ENCODE measurements at regions not wholly inside any gene's neighbourhood (a gene's known extent, or its start where the extent isn't known, plus 50 kb on each side); places are given as distances from the start of the nearest gene placed in this dataset.

DNA sequence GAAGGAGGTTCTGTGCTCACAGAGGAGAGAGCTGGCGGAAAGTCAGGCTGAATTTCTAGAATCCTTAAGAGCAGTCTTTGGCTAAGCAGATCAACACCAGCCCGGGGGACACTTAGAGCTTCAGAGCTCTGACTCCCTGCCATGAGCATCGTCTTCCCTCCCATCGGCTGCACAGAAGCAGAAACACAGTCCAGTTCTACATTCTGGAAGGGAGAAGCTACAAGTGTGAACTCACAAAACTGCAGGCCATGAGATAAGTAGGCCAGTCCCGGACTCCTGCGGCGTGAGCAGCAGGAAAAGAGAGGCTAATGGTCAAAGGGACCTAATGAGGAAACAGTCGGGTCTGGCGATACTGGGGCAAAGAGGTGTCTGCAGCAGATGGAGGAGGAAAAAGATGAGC is 211.5 kb downstream of the DHX15 start:
- TF ChIP-seq EP300 (IDR thresholded peaks at IDR 0.05) (no peak), POLR2A (IDR thresholded peaks at IDR 0.05) (no peak)
- TF ChIP-seq, protein P1, sequence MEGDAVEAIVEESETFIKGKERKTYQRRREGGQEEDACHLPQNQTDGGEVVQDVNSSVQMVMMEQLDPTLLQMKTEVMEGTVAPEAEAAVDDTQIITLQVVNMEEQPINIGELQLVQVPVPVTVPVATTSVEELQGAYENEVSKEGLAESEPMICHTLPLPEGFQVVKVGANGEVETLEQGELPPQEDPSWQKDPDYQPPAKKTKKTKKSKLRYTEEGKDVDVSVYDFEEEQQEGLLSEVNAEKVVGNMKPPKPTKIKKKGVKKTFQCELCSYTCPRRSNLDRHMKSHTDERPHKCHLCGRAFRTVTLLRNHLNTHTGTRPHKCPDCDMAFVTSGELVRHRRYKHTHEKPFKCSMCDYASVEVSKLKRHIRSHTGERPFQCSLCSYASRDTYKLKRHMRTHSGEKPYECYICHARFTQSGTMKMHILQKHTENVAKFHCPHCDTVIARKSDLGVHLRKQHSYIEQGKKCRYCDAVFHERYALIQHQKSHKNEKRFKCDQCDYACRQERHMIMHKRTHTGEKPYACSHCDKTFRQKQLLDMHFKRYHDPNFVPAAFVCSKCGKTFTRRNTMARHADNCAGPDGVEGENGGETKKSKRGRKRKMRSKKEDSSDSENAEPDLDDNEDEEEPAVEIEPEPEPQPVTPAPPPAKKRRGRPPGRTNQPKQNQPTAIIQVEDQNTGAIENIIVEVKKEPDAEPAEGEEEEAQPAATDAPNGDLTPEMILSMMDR (IDR thresholded peaks at IDR 0.05): no peak

All from ovary (tissue), 3 donors.